Stimulated activated CD4-positive, alpha-beta T cell treated with anti-CD3 and anti-CD28 coated beads, Interleukin-12 subunit alpha, Interleukin-12 subunit beta, amount 100 ng/mL, for 48 hours (primary cell): ENCODE measurements at regions not wholly inside any gene's neighbourhood (a gene's known extent, or its start where the extent isn't known, plus 50 kb on each side); places are given as distances from the start of the nearest gene placed in this dataset.
"Not testable (repeated sequence)": the region's sequence is repeated elsewhere in the genome, so short reads cannot be mapped to it uniquely, and the experiment has no call there.

Source experiments
- DNase-seq, 3 donors: peaks; one replicate each; pipeline ENCODE4 v3.0.0-alpha.2; 2020; ENCODE audit warnings: low read depth in 2 of 3, low spot score in 1 of 3

DNA sequence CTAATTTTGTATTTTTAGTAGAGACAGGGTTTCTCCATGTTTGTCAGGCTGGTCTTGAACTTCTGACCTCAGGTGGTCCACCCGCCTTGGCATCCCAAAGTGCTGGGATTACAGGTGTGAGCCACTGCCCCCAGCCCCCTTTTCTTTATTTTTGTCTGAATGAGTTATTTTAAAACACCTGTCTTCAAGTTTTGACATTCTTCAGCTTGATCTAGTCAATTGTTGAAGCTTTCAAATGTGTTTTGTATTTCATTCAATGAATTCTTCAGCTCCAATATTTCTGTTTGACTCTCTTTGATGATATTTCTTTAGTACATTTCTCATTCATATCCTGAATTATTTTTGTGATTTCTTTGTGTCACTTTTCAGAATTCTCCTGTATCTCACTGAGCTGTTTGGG, 486.2 kb downstream of the DMAC1 start:
- DNase-seq, result no peak

DNA sequence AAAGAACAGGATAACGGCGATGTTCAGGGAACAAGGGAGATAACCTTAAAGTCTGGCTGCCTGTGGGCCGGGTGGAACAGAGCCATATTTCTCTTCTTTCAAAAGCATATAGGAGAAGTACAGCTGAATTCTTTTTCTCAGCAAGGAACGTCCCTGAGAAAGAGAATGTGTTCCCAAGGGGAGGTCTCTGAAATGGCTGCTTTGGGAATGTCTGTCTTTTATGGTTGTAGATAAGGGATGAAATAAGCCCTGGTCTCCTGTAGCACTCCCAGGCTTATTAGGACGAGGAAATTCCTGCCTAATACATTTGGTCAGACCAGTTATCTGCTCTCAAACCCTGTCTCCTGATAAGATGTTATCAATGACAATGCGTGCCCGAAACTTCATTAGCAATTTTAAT, 490.5 kb downstream of the DMAC1 start:
- not testable (repeated sequence) for DNase-seq

DNA sequence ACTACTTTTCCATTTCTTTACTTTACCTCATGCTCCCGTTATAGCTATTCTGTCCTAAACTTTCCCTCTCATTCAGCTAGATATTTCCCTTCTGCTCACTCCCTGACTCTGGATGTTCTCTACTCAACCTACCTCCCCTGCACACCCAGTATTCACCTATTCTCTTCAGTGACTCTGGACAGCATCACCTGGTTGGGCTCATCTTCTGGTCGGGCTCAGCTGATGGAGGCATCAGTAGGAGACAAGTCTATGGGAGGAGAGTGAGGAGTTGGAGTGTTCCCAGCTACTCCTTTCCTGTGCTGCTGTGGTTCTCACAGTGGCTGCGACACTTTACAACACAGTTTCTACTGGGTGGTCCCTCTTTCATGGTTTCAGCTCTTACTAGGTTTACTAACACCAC, 493.9 kb downstream of the DMAC1 start:
- no peak for DNase-seq

DNA sequence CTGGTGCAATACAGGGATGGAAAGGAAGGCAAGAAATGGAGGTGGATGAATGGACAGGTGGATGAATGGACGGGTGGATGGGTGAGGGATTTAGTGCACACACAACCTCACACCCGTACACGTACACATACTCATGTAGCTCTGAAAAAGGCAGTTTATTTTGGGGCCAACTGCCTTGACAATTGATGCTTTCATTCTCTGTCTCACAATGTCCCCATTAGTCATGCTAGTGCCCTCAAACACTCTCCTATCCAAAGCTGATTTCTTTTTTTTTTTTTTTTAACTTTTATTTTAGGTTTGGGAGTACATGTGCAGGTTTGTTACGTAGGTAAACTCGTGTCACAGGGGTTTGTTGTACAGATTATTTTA, 495.0 kb downstream of the DMAC1 start:
- DNase-seq, result no peak

DNA sequence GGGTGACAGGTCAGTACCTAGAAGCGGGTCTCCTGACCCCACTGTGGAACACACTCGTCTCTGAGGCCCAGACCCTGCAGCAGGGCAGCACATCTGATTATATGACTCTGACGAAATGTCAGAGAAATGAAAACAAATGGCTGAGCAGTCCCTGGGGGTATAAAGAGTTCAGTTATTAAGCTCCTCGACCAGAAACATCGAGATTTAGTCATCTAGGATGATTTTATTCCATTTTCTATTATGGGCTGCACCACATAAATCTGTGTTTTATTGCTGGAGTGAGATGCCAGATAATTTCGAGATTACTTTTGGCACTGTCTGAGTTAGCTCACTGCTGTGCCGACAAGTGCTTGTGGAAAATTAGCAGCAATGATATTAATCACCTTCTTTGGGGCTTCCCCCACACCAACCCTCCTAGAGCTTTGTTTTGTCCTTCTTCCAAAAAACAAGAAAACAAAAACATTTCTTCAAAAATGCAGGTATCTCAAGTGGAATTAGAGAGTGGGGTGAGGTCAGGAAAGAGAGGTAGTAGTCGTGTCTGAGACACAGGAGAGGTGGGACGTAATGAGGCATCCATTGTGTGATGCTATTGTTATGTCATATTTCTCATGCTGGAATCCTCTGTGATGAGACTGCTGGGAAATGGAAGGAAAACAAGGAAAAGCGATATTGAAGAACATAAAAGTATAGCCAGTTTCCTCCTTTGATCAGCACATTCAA, 495.5 kb downstream of the DMAC1 start:
- DNase-seq, result no peak

DNA sequence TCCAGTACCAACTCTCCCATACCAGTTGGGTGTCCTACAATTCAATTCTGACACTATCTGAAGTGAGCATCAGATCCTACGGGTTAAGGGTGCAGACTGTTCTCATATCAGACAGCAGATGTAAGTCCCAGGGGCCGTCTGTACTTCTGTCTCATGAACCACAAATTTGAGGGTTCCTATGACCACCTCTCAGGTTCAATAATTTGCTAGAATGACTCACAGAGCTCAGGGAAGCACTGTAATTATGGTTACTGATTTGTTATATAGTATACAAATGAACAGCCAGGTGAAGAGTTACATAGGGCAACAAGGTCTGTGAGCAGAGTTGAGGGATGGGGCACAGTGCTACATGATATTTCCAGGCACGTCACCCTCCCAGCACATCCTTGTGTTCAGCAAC, 499.1 kb downstream of the DMAC1 start:
- DNase-seq, result no peak

DNA sequence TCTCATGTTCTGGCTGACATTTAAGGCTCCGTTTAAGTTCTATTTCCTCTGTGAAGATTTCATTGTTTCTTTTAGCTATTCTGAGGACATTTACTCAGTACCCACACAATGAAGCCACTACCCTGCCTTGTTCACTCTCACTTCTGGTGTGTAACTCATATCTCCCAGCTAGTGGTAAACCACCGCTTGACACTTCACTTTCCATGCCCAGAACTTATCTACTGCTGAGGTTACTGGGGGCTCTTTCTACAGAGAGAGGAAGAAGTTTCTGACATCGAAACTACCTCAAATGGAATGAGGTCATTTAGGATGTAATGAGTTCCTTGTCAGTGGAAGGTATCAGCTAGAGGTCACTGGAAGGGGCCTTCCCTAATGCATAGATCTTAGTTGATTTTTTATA, 501.5 kb downstream of the DMAC1 start:
- DNase-seq, result peak; percentile 8 to 49 (median 31)

DNA sequence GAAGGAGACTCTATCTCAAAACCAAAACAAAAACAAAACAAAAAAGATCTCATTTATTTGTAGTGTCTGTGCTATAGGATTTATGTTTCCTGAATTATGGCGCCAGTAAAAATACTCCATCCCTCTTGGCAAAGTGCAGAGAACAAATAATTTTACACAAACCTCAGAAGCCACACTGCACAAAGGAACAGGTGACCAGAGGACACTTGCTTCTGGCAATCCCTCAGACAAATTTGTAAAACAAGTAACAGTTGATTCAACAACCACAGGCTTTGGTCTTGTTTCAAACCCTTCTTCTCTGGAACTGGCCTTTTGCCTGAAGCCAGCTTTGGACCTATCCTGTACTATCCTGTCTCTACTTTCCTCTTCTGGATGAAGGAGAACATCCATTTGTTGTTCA, 502.1 kb downstream of the DMAC1 start:
- no peak for DNase-seq

DNA sequence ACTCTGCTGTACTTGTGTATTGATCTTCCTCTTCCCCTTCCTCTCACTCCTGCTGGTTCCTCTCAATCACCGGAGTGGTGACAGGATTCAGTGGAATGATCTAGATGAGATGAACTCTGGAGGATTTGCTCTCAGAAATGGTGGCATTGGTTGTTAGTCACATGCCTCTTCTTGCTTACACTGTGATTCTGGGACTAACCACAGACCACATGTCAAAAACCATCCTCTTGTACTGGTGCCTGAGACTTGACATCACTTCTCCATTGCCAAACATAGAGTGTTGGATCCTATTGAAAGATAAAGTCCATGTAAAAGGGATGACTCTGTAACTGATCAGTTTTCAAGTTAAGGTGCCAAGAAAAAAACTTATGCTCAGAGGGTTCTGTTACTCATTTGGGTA, 506.5 kb downstream of the DMAC1 start:
- DNase-seq, result no peak

DNA sequence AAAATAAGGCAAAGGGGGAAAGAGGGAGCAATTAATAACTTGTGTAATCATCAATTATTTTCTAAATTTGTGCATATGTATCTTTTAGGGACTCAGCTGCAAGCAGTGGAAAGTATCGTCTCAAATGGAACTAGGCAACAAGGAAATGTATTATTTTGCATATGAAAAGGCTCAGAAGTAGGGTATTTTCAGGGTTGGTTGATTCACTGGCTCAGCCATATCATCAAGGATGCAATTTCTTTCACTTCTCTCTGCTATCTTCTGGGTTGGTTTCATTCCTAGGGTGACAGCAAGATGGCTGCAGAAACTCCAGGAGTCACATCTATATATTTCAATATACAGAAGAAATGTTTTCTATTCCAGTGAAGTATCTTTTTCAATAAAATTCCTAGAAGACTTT, 509.8 kb downstream of the DMAC1 start:
- DNase-seq, result no peak

DNA sequence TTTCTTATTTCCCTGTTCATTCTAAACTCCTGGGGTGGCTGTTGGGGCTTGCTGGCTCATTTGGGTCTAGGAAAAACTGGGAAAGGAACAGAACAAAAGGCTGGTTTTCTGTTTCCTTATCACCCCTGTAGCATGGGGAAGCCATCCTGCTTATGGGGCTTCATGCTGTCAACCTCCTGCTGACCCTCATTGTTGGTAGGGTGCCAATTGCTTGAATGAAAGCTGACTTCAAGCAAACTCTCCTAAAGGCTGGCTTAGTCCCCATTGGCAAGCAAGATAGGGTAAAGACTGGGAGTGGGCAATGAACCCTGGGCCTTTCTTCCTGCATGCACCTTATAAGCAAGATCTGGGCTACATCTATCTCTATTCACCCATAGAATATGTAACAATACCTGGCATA, 511.6 kb downstream of the DMAC1 start:
- DNase-seq, result no peak

DNA sequence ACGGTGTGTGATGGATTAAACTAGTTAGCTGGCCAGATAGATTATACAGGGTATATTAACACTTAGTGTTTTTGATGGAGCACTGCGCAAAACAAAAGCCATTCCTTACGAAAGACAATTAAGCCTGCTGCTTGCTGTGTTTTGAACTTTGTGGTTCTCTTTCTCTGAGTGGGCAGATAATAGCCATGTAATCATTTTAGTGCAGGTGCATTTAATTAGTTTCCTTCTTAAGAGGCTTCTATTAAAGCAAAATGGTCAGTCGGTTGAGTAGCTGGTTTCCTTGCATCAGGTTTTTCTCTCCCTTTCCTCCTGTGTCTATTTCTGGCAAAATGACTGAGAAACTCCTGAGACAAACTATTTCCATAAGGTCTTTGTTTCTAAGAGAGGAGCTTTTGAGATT, 512.5 kb downstream of the DMAC1 start:
- no peak for DNase-seq

DNA sequence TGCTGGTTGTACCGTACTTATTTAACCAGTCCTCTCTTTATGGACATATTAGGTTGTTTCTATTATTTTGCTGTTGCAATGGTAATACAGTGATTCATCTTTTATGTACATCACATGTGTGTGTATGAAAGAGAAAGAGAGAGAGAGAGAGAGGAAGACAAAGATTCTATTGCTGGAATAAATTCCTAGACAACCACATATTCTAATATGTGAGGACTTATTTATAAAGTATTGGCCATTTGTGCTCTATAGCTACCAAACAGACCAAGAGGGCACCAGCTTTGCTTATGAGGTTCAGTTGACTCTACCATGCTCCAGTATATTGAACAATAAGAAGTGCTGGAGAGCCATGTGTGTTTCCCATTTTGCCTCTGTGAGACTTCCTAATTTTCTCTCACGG, 513.5 kb downstream of the DMAC1 start:
- DNase-seq, result no peak

DNA sequence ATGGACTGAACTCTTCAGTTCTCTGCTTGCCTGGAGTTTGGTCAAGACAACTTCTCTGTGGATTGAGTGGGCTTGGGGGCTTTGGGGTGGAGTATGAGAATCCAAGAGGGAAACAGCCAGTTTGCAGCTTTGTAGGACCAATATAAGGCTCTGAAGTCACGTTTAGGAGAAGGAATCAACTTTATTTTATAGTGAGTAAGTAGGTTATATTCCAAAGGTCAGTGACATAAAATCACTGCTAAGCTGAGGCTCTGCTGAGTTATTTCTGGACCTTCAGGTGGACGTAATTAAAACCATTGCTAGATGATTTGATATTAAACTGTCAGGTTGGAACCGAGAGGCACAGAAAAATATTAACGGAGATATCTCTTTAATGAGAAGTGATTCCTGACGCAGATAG, 514.4 kb downstream of the DMAC1 start:
- DNase-seq, result no peak

DNA sequence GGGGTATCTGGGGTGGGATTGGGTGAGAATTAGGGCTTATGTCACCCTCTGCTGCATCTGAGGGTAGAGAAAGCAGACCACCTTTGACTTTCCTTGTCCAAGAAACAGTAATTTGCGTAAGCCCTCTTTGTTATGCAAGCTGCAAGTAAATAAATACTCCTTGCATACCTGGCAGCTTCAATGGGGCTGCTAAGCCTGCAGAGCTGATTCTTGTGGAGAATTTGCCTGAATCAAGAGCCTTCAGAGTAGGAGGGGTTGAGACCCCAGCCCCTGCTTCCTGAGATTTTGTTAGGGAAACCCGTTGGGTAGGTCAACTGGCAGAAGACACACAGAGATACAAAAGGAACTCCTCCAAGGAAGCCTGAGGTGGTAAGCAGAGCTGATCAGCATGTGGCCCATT, 515.1 kb downstream of the DMAC1 start:
- DNase-seq, result no peak

DNA sequence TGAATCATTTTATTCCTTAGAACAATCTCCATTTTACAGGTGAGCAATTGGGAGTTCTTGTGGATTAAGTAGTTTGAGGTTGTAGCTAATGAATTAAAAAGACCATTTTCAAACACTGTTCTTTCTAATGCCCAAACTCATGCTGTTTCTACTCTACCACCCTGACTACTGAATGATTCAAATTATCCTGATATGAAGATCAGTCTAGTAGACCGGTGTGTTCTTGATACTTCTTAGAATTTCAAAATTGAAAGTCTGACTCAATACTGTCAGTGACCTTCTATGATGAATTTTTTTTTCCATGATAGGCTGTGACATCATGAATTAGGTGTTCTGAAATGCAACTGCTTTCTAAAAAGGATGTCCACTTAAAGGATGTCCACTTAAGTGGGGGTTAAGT, 515.5 kb downstream of the DMAC1 start:
- DNase-seq, result no peak

DNA sequence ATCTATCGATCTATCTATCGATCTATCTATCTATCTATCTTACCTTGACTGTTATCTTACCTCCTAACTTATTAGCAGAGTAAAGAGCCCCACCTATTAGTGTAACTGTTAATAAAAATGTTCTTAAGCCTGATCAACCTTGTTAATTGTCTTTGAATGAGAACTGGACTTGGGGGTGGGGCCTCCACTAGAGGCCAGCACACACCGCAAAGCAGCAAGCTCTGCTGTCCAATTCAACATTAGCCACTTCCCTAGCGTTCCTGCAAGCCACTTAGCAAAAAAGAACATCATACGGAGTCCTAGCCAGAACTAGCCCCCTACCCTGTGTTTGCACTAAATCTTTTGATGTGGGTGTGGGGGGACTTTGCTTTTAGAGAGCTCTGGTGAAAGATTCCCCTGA, 515.8 kb downstream of the KDM4C start:
- no peak for DNase-seq

DNA sequence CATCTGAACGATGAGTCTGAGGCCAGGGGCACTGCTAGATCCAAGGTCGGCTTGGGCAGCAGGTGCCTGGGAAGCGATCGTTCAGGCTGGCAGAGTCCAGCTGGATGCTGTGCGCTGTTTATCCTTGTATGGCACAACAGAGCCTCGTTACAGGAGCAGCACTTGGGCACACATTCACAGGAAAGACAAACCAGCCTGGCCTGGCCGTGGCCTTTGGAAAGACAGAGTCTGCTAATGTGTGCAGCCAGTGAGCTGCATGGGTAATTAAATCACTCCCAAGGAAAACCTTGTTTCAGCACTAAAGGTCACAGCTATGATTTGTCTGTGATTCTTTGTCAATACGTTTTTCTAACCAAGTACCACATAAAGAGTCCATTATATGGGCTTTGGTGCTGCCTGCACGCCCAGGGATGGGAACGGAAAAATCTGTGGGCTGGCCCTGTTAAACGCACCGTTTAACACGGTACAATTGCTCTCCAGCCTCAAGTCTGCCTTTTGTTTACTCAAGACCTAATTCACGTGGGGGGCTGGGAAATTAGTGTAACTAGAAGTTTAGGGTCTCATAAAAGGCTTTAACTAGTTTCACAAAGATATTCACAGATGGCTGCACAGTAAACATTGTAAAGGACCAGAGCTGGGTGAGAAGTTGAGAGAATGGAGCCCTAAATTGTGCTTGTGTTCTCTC, 509.3 kb downstream of the KDM4C start:
- no peak for DNase-seq

DNA sequence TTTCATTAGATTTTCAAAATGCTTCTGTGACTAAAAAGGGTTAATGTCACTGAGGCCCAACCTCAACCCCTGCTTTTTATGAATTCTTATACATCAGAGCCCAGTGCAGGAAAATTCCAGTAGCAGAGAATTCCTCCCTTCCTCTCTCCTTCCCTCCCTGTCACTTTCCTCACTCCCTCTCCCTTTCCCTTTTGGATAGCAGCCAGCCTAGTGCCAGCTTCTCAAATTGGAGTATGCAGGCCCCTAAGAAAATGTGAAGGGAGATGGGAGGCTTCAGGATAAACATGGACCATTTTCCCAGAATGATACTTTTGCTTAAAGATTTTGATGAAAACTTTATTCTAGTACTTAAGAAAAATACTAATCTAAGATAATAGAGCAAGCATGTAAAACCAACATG, 507.4 kb downstream of the KDM4C start:
- no peak for DNase-seq

DNA sequence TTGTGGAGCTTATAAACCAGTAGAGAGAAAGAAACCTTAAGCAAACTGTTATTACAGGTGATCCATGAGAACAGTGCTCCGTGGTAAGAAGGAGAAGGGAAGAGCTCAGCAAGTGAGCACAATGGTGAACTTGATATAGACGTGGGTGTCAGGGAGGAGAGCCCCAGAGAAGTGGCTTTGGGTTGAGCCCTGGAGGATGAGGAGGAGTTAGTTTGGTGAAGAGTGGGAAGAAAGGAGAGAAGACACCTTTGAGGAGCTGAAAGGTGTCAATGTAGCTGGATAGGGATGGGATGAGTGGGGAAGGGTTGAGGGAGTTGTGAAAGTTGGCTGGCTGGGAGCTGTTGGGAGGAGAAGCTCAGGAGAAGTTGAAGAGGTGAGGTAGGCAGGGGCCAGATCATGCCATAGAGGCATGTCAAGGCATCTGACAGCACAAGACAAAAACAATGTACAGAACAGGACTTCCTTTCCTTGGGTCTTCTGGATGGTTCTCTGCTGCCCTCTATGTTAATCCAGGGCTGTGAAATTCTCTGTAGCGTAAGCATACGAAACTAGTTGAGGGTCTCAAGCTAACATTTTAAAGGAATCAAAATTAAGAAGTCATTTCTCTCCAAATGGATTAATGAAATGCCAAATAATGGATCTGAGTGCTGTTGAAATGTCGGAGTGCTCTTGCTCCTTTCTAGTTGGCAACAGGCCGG, 501.9 kb downstream of the KDM4C start:
- DNase-seq, result no peak

DNA sequence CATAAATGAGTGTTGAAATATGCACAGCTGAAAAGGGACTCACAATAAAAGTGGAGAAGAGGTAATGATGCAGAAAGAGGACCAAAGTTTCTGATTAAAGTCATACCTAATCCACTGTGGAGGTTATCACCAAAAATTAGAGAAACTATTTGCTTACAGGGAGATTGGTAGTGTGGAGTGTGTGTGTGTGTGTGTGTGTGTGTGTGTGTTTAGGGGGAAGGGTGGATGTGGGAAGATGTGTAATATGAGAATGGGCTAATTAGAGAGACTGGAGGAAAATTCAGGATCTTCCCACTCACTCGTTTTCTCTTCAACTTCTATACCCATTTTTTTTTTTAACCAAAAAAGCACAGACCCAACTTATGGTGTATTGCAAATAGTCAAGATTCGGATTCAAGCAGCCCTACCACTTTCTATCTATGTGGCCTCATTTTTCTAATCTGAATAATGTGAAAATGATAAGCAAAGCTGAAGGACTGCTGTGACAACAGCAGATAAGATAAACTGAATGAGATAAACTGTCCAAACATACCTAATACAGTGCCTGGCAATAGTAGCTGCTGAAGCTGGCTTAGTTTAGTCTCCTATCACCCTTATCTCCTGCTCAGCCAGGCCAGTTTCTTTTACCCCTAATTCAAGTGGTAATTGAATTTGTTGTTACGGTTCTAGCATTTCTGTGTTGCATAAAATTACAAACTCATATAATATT, 501.1 kb downstream of the KDM4C start:
- DNase-seq, result no peak

DNA sequence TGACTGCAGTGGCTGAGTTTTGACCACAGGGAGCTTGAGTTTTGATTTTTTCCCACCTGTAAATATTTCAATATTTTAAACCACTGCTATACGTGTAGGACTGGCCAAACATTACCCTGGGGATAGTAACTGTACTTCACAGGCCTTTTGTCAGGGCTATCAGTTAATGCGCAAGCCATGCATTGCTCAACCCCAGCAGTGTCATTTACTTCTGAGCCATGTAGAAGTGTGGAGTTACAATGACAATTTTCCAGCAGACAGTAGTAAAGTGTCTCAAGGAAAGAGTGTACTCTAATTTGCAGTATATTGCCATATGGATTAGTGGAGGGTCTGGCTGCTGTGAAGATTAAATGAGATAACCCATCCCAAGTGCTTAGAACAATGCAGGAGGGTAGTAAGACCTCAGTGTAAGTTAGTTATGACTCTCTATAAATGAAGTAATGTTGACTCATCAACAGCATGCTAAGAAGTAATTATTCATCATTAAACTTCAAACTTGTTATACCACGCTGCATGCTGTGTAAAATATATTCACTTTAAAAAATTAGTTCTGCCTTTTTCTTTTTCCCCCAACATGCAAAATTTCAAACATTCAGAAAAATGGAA, 489.2 kb downstream of the KDM4C start:
- DNase-seq, result no peak
